IMR-90 (cell line): ENCODE measurements at regions not wholly inside any gene's neighbourhood (a gene's known extent, or its start where the extent isn't known, plus 50 kb on each side); places are given as distances from the start of the nearest gene placed in this dataset.

Experiments
- BHLHE40 ChIP-seq: fragments of 150-350 bp; IDR thresholded peaks from 2 replicates; pipeline ENCODE4 v1.6.1; 2016; ENCODE audit warnings: mild to moderate bottlenecking, low read depth, low read length
- CEBPB ChIP-seq: IDR thresholded peaks from 2 replicates; pipeline ENCODE4 v1.6.1; 2012; ENCODE audit warnings: low read depth, low read length, improper control_type of control experiment
- CHD1 ChIP-seq: IDR thresholded peaks from 2 replicates; pipeline ENCODE4 v1.6.1; 2012; ENCODE audit warnings: low read depth, low read length, improper control_type of control experiment
- MAZ ChIP-seq: IDR thresholded peaks from 2 replicates; pipeline ENCODE4 v1.6.1; 2012; ENCODE audit warnings: low read depth, mild to moderate bottlenecking, low read length, improper control_type of control experiment, moderate library complexity, borderline replicate concordance
- MXI1 ChIP-seq: IDR thresholded peaks from 2 replicates; pipeline ENCODE4 v1.6.1; 2012; ENCODE audit warnings: low read depth, mild to moderate bottlenecking, low read length, moderate library complexity, borderline replicate concordance
- POLR2A ChIP-seq: IDR thresholded peaks from 2 replicates; pipeline ENCODE4 v1.6.1; 2012; ENCODE audit warnings: mild to moderate bottlenecking, low read depth, low read length
- RAD21 ChIP-seq: IDR thresholded peaks from 2 replicates; pipeline ENCODE4 v1.6.1; 2012; ENCODE audit warnings: low read length, improper control_type of control experiment
- SMC3 ChIP-seq: fragments of 150-350 bp; IDR thresholded peaks from 2 replicates; pipeline ENCODE4 v1.6.1; 2016; ENCODE audit warnings: low read depth, mild to moderate bottlenecking, antibody characterized with exemption, low read length, moderate library complexity
- TF ChIP-seq, protein P1 (sequence below): conservative IDR thresholded peaks from 2 replicates; pipeline ENCODE4 v1.5.1; 2012; ENCODE audit warnings: mild to moderate bottlenecking, low read depth, low read length, improper control_type of control experiment
- TF ChIP-seq, protein P2 (sequence below): fragments of 150-350 bp; IDR thresholded peaks from 2 replicates; pipeline ENCODE4 v1.6.1; 2017; ENCODE audit warnings: mild to moderate bottlenecking, antibody characterized with exemption, low read length, low read depth
- TF ChIP-seq, protein P3 (sequence below): fragments of 150-350 bp; IDR thresholded peaks from 2 replicates; pipeline ENCODE4 v1.6.1; 2016; ENCODE audit warnings: low read depth, mild to moderate bottlenecking, low read length, moderate library complexity, borderline replicate concordance

DNA sequence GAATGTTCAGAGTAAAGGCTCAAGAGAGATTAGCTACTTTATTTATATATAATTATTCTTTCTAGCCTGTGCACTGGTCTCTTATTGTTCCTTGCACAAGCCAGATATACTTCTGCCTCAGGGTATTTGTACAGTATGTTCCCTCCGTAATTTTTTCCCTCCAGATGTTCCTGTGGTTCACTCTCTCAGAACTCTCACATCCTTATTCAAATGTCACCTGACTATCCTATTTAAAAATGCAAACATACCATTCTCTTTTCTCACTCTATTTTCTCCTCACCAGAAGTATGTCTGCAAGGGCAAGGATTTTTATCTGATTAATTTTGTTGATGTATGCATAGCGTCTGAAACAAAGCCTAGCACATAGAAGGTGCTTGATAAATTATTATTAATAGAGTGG lies 64.0 kb upstream of the CERS6 start:
- TF ChIP-seq, protein P1, sequence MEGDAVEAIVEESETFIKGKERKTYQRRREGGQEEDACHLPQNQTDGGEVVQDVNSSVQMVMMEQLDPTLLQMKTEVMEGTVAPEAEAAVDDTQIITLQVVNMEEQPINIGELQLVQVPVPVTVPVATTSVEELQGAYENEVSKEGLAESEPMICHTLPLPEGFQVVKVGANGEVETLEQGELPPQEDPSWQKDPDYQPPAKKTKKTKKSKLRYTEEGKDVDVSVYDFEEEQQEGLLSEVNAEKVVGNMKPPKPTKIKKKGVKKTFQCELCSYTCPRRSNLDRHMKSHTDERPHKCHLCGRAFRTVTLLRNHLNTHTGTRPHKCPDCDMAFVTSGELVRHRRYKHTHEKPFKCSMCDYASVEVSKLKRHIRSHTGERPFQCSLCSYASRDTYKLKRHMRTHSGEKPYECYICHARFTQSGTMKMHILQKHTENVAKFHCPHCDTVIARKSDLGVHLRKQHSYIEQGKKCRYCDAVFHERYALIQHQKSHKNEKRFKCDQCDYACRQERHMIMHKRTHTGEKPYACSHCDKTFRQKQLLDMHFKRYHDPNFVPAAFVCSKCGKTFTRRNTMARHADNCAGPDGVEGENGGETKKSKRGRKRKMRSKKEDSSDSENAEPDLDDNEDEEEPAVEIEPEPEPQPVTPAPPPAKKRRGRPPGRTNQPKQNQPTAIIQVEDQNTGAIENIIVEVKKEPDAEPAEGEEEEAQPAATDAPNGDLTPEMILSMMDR, result no peak
- TF ChIP-seq, protein P2, sequence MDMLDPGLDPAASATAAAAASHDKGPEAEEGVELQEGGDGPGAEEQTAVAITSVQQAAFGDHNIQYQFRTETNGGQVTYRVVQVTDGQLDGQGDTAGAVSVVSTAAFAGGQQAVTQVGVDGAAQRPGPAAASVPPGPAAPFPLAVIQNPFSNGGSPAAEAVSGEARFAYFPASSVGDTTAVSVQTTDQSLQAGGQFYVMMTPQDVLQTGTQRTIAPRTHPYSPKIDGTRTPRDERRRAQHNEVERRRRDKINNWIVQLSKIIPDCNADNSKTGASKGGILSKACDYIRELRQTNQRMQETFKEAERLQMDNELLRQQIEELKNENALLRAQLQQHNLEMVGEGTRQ, result no peak
- TF ChIP-seq SMC3 (no peak), RAD21 (no peak), POLR2A (no peak), CEBPB (no peak), MAZ (no peak), MXI1 (no peak), CHD1 (no peak), BHLHE40 (no peak)
- TF ChIP-seq, protein P3, sequence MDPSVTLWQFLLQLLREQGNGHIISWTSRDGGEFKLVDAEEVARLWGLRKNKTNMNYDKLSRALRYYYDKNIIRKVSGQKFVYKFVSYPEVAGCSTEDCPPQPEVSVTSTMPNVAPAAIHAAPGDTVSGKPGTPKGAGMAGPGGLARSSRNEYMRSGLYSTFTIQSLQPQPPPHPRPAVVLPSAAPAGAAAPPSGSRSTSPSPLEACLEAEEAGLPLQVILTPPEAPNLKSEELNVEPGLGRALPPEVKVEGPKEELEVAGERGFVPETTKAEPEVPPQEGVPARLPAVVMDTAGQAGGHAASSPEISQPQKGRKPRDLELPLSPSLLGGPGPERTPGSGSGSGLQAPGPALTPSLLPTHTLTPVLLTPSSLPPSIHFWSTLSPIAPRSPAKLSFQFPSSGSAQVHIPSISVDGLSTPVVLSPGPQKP, result no peak
